Breast epithelium (tissue), 3 donors: ENCODE measurements at regions not wholly inside any gene's neighbourhood (a gene's known extent, or its start where the extent isn't known, plus 50 kb on each side); places are given as distances from the start of the nearest gene placed in this dataset.

Experiments used
- CTCF ChIP-seq, 3 donors: fragments of 450-650 bp; IDR thresholded peaks; one replicate each; pipeline ENCODE4 v1.5.1; 2016 to 2017; ENCODE audit warnings: antibody characterized with exemption in 3 of 3, mild to moderate bottlenecking in 3 of 3, moderate library complexity in 3 of 3
- POLR2A ChIP-seq: fragments of 450-650 bp; IDR thresholded peaks from one replicate; pipeline ENCODE4 v1.6.1; 2016; ENCODE audit warnings: antibody characterized with exemption, mild to moderate bottlenecking, moderate library complexity
- POLR2AphosphoS5 ChIP-seq, 3 donors: sonication (generic); formaldehyde crosslinking; IDR thresholded peaks; one replicate each; pipeline ENCODE4 v1.6.1; 2017; ENCODE audit warnings: antibody characterized with exemption in 3 of 3

DNA sequence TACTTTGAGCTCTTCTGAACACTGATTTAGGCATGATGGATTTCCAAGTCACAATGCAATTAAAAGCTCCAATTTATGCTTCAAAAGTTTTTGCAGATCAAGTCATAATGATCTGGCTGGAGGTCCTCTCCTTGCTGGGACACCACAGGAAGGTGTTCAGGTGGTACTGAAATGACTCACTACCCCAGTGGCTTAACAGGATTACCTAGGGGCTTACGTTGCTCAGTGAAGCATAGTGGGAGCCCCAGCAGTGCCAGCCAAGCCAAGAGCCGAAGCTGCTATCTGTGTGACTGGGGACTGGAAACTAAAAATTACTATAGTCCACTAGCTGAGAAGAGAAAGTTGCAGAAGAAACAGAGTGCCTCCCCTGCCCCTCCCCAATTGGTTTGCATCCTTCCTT, 110.1 kb upstream of the LPP start:
- TF ChIP-seq CTCF (IDR thresholded peaks at IDR 0.05) = no peak
- no peak for TF ChIP-seq POLR2A
- TF ChIP-seq POLR2AphosphoS5 (IDR thresholded peaks at IDR 0.05) = no peak
